IPS DF 6.9 (cell line): ENCODE measurements at regions not wholly inside any gene's neighbourhood (a gene's known extent, or its start where the extent isn't known, plus 50 kb on each side); places are given as distances from the start of the nearest gene placed in this dataset.
"Not testable (repeated sequence)": the region's sequence is repeated elsewhere in the genome, so short reads cannot be mapped to it uniquely, and the experiment has no call there.

Experiments used
- DNase-seq: peaks from one replicate; pipeline ENCODE4 v3.0.0-alpha.2; 2013; ENCODE audit warnings: low read depth, low spot score
- H3K27ac ChIP-seq: one replicate; pipeline ENCODE4 v1.5.1; 2013; ENCODE audit warnings: low read length, control low read depth
- H3K27me3 ChIP-seq: 2 replicates; pipeline ENCODE4 v1.6.1; 2013; ENCODE audit warnings: mild to moderate bottlenecking, low read length; ENCODE audit not compliant: control insufficient read depth, insufficient read depth
- H3K36me3 ChIP-seq: 2 replicates; pipeline ENCODE4 v1.6.1; 2013; ENCODE audit warnings: low read length; ENCODE audit not compliant: control insufficient read depth, insufficient read depth
- H3K4me1 ChIP-seq: 2 replicates; pipeline ENCODE4 v1.6.1; 2013; ENCODE audit warnings: low read length; ENCODE audit not compliant: control insufficient read depth, insufficient read depth
- H3K4me3 ChIP-seq: 2 replicates; pipeline ENCODE4 v1.5.1; 2013; ENCODE audit warnings: mild to moderate bottlenecking, low read length
- H3K9me3 ChIP-seq: 2 replicates; pipeline ENCODE4 v1.6.1; 2013; ENCODE audit warnings: low read length, inconsistent platforms; ENCODE audit not compliant: control insufficient read depth, insufficient read depth
- WGBS: extraction: QIAGEN DNeasy Blood & Tissue Kit; methylation state at CpG from one replicate; pipeline ENCODE4 v1.1.7; 2013; ENCODE audit warnings: mixed read lengths, missing lambda C conversion rate; ENCODE audit not compliant: insufficient read length, insufficient coverage; 5-methylcytosine and 5-hydroxymethylcytosine counted together

- no peaks in the 10 kb centered on the region for H3K27me3 ChIP-seq
- no peak for DNase-seq
- H3K9me3 ChIP-seq: no peaks in the 10 kb centered on the region; the same call in 1 of the 2 replicates
- H3K36me3 ChIP-seq: no peaks in the 10 kb centered on the region
- H3K27ac ChIP-seq: no peak overlapping the region
- WGBS: no CpG with 5 or more reads among the region's 3 CpGs
- H3K4me3 ChIP-seq: no peak overlapping the region
- no peaks in the 10 kb centered on the region for H3K4me1 ChIP-seq
Measured at GRCh38 chr4:62439051-62439450, 1238.9 kb downstream of the ADGRL3 start.

- H3K36me3 ChIP-seq: no peaks in the 10 kb centered on the region
- H3K4me1 ChIP-seq: no peaks in the 10 kb centered on the region
- H3K4me3 ChIP-seq: no peak overlapping the region
- H3K27me3 ChIP-seq: no peaks in the 10 kb centered on the region
- no peak for DNase-seq
- no peak overlapping the region for H3K27ac ChIP-seq
- H3K9me3 ChIP-seq: no peaks in the 10 kb centered on the region; the same call in 1 of the 2 replicates
Measured at GRCh38 chr4:62434921-62435320, 1234.8 kb downstream of the ADGRL3 start.

GRCh38 chr4:62431513-62432231 lies 1231.5 kb downstream of the ADGRL3 start:
- not testable (repeated sequence) for H3K27ac ChIP-seq, H3K4me3 ChIP-seq, H3K27me3 ChIP-seq, DNase-seq, H3K36me3 ChIP-seq, H3K9me3 ChIP-seq, H3K4me1 ChIP-seq
- no CpG with 5 or more reads among the region's 8 CpGs for WGBS

GRCh38 chr4:62429297-62429696 lies 1229.2 kb downstream of the ADGRL3 start:
- no peaks in the 10 kb centered on the region for H3K27me3 ChIP-seq
- no peak overlapping the region for H3K27ac ChIP-seq
- no peak for DNase-seq

GRCh38 chr4:62415256-62415655 lies 1215.1 kb downstream of the ADGRL3 start:
- Histone ChIP-seq H3K9me3 (no peaks in the 10 kb centered on the region), H3K27me3 (no peaks in the 10 kb centered on the region), H3K4me3 (no peak overlapping the region), H3K36me3 (no peaks in the 10 kb centered on the region), H3K4me1 (no peaks in the 10 kb centered on the region), H3K27ac (no peak overlapping the region)
- no peak for DNase-seq
- no CpG with 5 or more reads among the region's 1 CpG for WGBS

More at GRCh38 chr4:62429297-62429696, 1229.2 kb downstream of the ADGRL3 start:
- WGBS: no CpG with 5 or more reads among the region's 5 CpGs
- Histone ChIP-seq H3K4me3 (no peak overlapping the region), H3K9me3 (no peaks in the 10 kb centered on the region), H3K4me1 (no peaks in the 10 kb centered on the region), H3K36me3 (no peaks in the 10 kb centered on the region)

GRCh38 chr4:62414563-62414962 lies 1214.4 kb downstream of the ADGRL3 start:
- no peak overlapping the region for H3K4me3 ChIP-seq
- H3K27ac ChIP-seq: no peak overlapping the region
- no peaks in the 10 kb centered on the region for H3K27me3 ChIP-seq
- H3K9me3 ChIP-seq: no peaks in the 10 kb centered on the region
- H3K36me3 ChIP-seq: no peaks in the 10 kb centered on the region
- H3K4me1 ChIP-seq: no peaks in the 10 kb centered on the region
- no peak for DNase-seq

- no peaks in the 10 kb centered on the region for H3K4me1 ChIP-seq
- DNase-seq: no peak
- no peaks in the 10 kb centered on the region for H3K27me3 ChIP-seq
- no peaks in the 10 kb centered on the region for H3K9me3 ChIP-seq
- H3K27ac ChIP-seq: no peak overlapping the region
- H3K4me3 ChIP-seq: no peak overlapping the region
- WGBS: no CpG with 5 or more reads among the region's 3 CpGs
- no peaks in the 10 kb centered on the region for H3K36me3 ChIP-seq
Measured at GRCh38 chr4:62410371-62411003, 1210.4 kb downstream of the ADGRL3 start.

- no peak overlapping the region for H3K27ac ChIP-seq
- no peaks in the 10 kb centered on the region for H3K4me1 ChIP-seq
- no peaks in the 10 kb centered on the region for H3K27me3 ChIP-seq
- no peak for DNase-seq
- no peaks in the 10 kb centered on the region for H3K9me3 ChIP-seq
- H3K4me3 ChIP-seq: no peak overlapping the region
- H3K36me3 ChIP-seq: no peaks in the 10 kb centered on the region
Measured at GRCh38 chr4:62408454-62408853, 1208.3 kb downstream of the ADGRL3 start.

GRCh38 chr4:62407534-62407933 lies 1207.4 kb downstream of the ADGRL3 start:
- H3K36me3 ChIP-seq: no peaks in the 10 kb centered on the region
- H3K27ac ChIP-seq: no peak overlapping the region
- H3K9me3 ChIP-seq: no peaks in the 10 kb centered on the region
- no CpG with 5 or more reads among the region's 1 CpG for WGBS
- no peak overlapping the region for H3K4me3 ChIP-seq
- DNase-seq: no peak
- no peaks in the 10 kb centered on the region for H3K4me1 ChIP-seq
- H3K27me3 ChIP-seq: no peaks in the 10 kb centered on the region

GRCh38 chr4:62402088-62402806 lies 1202.1 kb downstream of the ADGRL3 start:
- Histone ChIP-seq H3K4me3 (no peak overlapping the region), H3K27me3 (no peaks in the 10 kb centered on the region), H3K4me1 (no peaks in the 10 kb centered on the region), H3K9me3 (no peaks in the 10 kb centered on the region), H3K27ac (no peak overlapping the region), H3K36me3 (no peaks in the 10 kb centered on the region)
- DNase-seq: no peak

- no peak overlapping the region for H3K4me3 ChIP-seq
- H3K27me3 ChIP-seq: no peaks in the 10 kb centered on the region
- H3K4me1 ChIP-seq: no peaks in the 10 kb centered on the region
- no peaks in the 10 kb centered on the region for H3K9me3 ChIP-seq
- no peak overlapping the region for H3K27ac ChIP-seq
- no peaks in the 10 kb centered on the region for H3K36me3 ChIP-seq
- WGBS: no CpG with 5 or more reads among the region's 4 CpGs
- DNase-seq: no peak
Measured at GRCh38 chr4:62399242-62399641, 1199.1 kb downstream of the ADGRL3 start.
